K562 (cell line): ENCODE measurements at regions not wholly inside any gene's neighbourhood (a gene's known extent, or its start where the extent isn't known, plus 50 kb on each side); places are given as distances from the start of the nearest gene placed in this dataset.

Source experiments
- ATF7 ChIP-seq: fragments of 450-650 bp; IDR thresholded peaks from 2 replicates; pipeline ENCODE4 v1.7.1; 2014; ENCODE audit warnings: mild to moderate bottlenecking, moderate library complexity
- BRD4 ChIP-seq: fragments of 200-600 bp; sonication (generic); IDR thresholded peaks from 2 replicates; pipeline ENCODE4 v1.6.1; 2017; ENCODE audit warnings: inconsistent platforms
- CREB3 ChIP-seq: fragments of 450-650 bp; conservative IDR thresholded peaks from 2 replicates; pipeline ENCODE4 v1.6.1; 2016; ENCODE audit warnings: missing genetic modification characterization, low read depth, mild to moderate bottlenecking, missing compliant biosample characterization, moderate library complexity
- CREM ChIP-seq: IDR thresholded peaks from 2 replicates; pipeline ENCODE4 v1.6.1; 2014; ENCODE audit warnings: antibody characterized with exemption, low read depth
- ETV6 ChIP-seq, 3 experiments: fragments of 150-350 bp in 1 of 3; sonication (generic) in 1 of 3; formaldehyde crosslinking in 1 of 3; IDR thresholded peaks; 2 replicates each; pipeline versions ENCODE4 v1.6.1 to v1.8.0; 2014 to 2022; ENCODE audit warnings: borderline replicate concordance in 2 of 3, low read depth in 2 of 3, antibody characterized with exemption in 1 of 3, low read length in 1 of 3, mild to moderate bottlenecking in 1 of 3, missing genetic modification reagents in 1 of 3
- GATAD2A ChIP-seq: fragments of 450-650 bp; IDR thresholded peaks from 2 replicates; pipeline ENCODE4 v1.6.1; 2017
- HNRNPL ChIP-seq: fragments of 200-400 bp; formaldehyde crosslinking; IDR thresholded peaks from 2 replicates; pipeline ENCODE4 v1.6.1; 2017; ENCODE audit warnings: low read depth, mild to moderate bottlenecking, low read length
- MAFK ChIP-seq: IDR thresholded peaks from 2 replicates; pipeline ENCODE4 v1.6.1; 2011; ENCODE audit warnings: low read length, improper control_type of control experiment
- NR2F6 ChIP-seq: fragments of 450-650 bp; formaldehyde crosslinking; IDR thresholded peaks from 2 replicates; pipeline ENCODE4 v1.4.0; 2020; ENCODE audit warnings: mild to moderate bottlenecking
- PRDM10 ChIP-seq: fragments of 450-650 bp; IDR thresholded peaks from 2 replicates; pipeline ENCODE4 v1.6.1; 2018; ENCODE audit not compliant: partially characterized antibody
- PTBP1 ChIP-seq: fragments of 200-400 bp; formaldehyde crosslinking; IDR thresholded peaks from 2 replicates; pipeline ENCODE4 v1.6.1; 2017; ENCODE audit warnings: low read depth, low read length
- RBFOX2 ChIP-seq: fragments of 200-400 bp; formaldehyde crosslinking; IDR thresholded peaks from 2 replicates; pipeline ENCODE4 v1.6.1; 2017; ENCODE audit warnings: low read depth, mild to moderate bottlenecking, low read length, moderate library complexity
- SRSF1 ChIP-seq: fragments of 200-400 bp; formaldehyde crosslinking; IDR thresholded peaks from 2 replicates; pipeline ENCODE4 v1.6.1; 2017; ENCODE audit warnings: mild to moderate bottlenecking, low read depth, low read length, moderate library complexity
- TRIM28 ChIP-seq: fragments of 450-650 bp; IDR thresholded peaks from 2 replicates; pipeline ENCODE4 v1.6.1; 2017
- USF1 ChIP-seq: sonication (generic); formaldehyde crosslinking; IDR thresholded peaks from 2 replicates; pipeline ENCODE4 v1.9.0; 2022; ENCODE audit warnings: mild to moderate bottlenecking, missing genetic modification reagents
- ZKSCAN8 ChIP-seq: fragments of 200-800 bp; sonication (Bioruptor generic); IDR thresholded peaks from 2 replicates; pipeline ENCODE4 v1.6.1; 2016; ENCODE audit warnings: missing genetic modification characterization, missing compliant biosample characterization
- TF ChIP-seq, protein P1 (sequence below): fragments of 450-650 bp; IDR thresholded peaks from 2 replicates; pipeline ENCODE4 v1.6.1; 2017; ENCODE audit warnings: mild to moderate bottlenecking, moderate library complexity
- TF ChIP-seq, protein P2 (sequence below): fragments of 250-450 bp; sonication (Bioruptor Pico); IDR thresholded peaks from 2 replicates; pipeline ENCODE4 v1.8.0; 2021; ENCODE audit warnings: moderate library complexity, mild to moderate bottlenecking, inconsistent platforms

DNA sequence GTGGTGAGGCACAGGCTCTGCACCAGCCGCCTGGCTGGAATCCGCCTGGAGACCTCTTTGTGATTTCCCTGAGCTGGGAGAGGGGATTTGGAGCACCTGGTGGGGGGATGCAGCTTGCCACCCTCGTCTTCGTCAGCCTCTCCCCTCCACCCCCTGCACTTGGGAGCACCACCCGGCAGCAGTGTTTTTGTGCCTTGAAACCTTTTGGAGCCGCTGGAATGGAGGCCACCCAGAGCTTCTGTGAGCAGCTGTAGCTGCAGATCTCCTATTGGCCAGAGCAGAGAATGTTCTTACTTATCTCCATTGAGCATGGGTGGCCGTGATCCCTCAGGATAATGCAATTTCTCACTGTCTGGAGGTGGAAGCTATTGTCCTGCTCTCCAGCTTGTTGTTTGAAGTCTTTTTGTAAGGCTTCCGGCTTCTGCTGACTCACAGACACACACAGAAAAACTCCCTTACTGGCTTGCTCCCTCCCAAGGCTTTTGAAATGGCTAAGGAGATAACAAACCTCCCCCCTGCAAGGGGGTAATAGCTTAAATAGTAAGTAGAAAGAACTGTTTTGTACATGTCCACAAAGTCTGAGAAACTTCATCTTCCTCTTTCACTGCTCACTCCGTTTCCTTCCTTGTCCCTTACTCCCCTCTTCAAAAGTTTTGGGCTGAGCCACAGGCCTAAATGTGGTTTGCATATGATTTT lies 271.2 kb downstream of the PRL start (continued):
- TF ChIP-seq, protein P1, sequence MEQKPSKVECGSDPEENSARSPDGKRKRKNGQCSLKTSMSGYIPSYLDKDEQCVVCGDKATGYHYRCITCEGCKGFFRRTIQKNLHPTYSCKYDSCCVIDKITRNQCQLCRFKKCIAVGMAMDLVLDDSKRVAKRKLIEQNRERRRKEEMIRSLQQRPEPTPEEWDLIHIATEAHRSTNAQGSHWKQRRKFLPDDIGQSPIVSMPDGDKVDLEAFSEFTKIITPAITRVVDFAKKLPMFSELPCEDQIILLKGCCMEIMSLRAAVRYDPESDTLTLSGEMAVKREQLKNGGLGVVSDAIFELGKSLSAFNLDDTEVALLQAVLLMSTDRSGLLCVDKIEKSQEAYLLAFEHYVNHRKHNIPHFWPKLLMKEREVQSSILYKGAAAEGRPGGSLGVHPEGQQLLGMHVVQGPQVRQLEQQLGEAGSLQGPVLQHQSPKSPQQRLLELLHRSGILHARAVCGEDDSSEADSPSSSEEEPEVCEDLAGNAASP: no peak
- TF ChIP-seq NR2F6 (CRISPR knock-in tag): no peak
- TF ChIP-seq RBFOX2: peak; percentile 69
- TF ChIP-seq MAFK: peak; percentile 56; the same call in 1 of the 2 replicates
- TF ChIP-seq, protein P2, sequence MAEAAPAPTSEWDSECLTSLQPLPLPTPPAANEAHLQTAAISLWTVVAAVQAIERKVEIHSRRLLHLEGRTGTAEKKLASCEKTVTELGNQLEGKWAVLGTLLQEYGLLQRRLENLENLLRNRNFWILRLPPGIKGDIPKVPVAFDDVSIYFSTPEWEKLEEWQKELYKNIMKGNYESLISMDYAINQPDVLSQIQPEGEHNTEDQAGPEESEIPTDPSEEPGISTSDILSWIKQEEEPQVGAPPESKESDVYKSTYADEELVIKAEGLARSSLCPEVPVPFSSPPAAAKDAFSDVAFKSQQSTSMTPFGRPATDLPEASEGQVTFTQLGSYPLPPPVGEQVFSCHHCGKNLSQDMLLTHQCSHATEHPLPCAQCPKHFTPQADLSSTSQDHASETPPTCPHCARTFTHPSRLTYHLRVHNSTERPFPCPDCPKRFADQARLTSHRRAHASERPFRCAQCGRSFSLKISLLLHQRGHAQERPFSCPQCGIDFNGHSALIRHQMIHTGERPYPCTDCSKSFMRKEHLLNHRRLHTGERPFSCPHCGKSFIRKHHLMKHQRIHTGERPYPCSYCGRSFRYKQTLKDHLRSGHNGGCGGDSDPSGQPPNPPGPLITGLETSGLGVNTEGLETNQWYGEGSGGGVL (CRISPR knock-in tag): no peak
- TF ChIP-seq PRDM10: peak; percentile 94
- TF ChIP-seq USF1 (CRISPR knock-in tag): no peak
- TF ChIP-seq BRD4: no peak
- TF ChIP-seq HNRNPL: no peak
- no peak for TF ChIP-seq SRSF1
- no peak for TF ChIP-seq PTBP1
- TF ChIP-seq TRIM28: peak; percentile 21; the same call in 1 of the 2 replicates
- peak; percentile 21; the same call in 1 of the 2 replicates for TF ChIP-seq CREB3 (tag)
- no peak for TF ChIP-seq ETV6 (IDR thresholded peaks at IDR 0.05; ENCODE audit: borderline replicate concordance in 1 of 2, low read depth in 2 of 2, low read length in 1 of 2)
- TF ChIP-seq ETV6 (CRISPR knock-in tag; IDR thresholded peaks at IDR 0.05; ENCODE audit: borderline replicate concordance): no peak
- TF ChIP-seq ATF7: peak; percentile 69
- peak; percentile 92 for TF ChIP-seq GATAD2A
- peak; percentile 80; the same call in 1 of the 2 replicates for TF ChIP-seq ZKSCAN8 (CRISPR knock-in tag)
- TF ChIP-seq CREM: peak; percentile 36; the same call in 1 of the 2 replicates
